H1 (cell line): ENCODE measurements at regions not wholly inside any gene's neighbourhood (a gene's known extent, or its start where the extent isn't known, plus 50 kb on each side); places are given as distances from the start of the nearest gene placed in this dataset.

Source experiments
- CTCF ChIA-PET: fragments of 300-600 bp; sonication (Branson Sonifier 250); formaldehyde crosslinking; loops from one replicate; lab custom pipeline; 2021; ENCODE audit not compliant: partially characterized antibody; lab: Charles Lee
- POLR2A ChIA-PET: fragments of 300-600 bp; sonication (Branson Sonifier 250); formaldehyde crosslinking; loops from one replicate; lab custom pipeline; 2021; ENCODE audit warnings: inconsistent platforms; ENCODE audit not compliant: partially characterized antibody; lab: Charles Lee
- DNase-seq, 2 experiments: peaks; one replicate each; pipeline versions ENCODE4 v3.0.0 to v3.0.0-alpha.2; 2010 to 2022; ENCODE audit warnings: low spot score in 2 of 2, low read depth in 1 of 2, mixed read lengths in 1 of 2
- FAIRE-seq: peaks from 2 replicates; lab custom pipeline; 2011; peaks lifted over from hg19 to GRCh38; lab: Jason Lieb, UNC
- H2AFZ ChIP-seq: 2 replicates; pipeline ENCODE4 v1.8.1; 2012; ENCODE audit warnings: low read length, inconsistent platforms
- H2AK5ac ChIP-seq: 2 replicates; pipeline ENCODE4 v1.6.1; 2013; ENCODE audit warnings: low read depth, low read length
- H2BK120ac ChIP-seq: replicated peaks from 2 replicates; pipeline ENCODE3; 2013; ENCODE audit warnings: low read depth, low read length, inconsistent platforms
- H2BK12ac ChIP-seq: 2 replicates; pipeline ENCODE4 v1.6.1; 2013; ENCODE audit warnings: low read depth, low read length
- H2BK15ac ChIP-seq: 2 replicates; pipeline ENCODE4 v1.6.1; 2013; ENCODE audit warnings: low read length
- H2BK20ac ChIP-seq: 2 replicates; pipeline ENCODE4 v1.6.1; 2013; ENCODE audit warnings: low read length
- H2BK5ac ChIP-seq: 2 replicates; pipeline ENCODE4 v1.6.1; 2013; ENCODE audit warnings: low read depth, low read length
- H3K14ac ChIP-seq: 2 replicates; pipeline ENCODE4 v1.6.1; 2013; ENCODE audit warnings: inconsistent platforms; ENCODE audit not compliant: insufficient read length
- H3K18ac ChIP-seq: 2 replicates; pipeline ENCODE4 v1.6.1; 2013; ENCODE audit warnings: low read length; ENCODE audit errors: extremely low read depth
- H3K23ac ChIP-seq: 2 replicates; pipeline ENCODE4 v1.6.1; 2013; ENCODE audit warnings: inconsistent platforms; ENCODE audit not compliant: insufficient read length
- H3K23me2 ChIP-seq: 2 replicates; pipeline ENCODE4 v1.6.1; 2013; ENCODE audit warnings: low read depth, low read length
- H3K27ac ChIP-seq: 2 replicates; pipeline ENCODE4 v1.6.1; 2011; ENCODE audit warnings: low read depth, low read length, inconsistent platforms
- H3K27me3 ChIP-seq, 4 experiments: replicated peaks in 1 of 4; 1 replicate in 1 of 4; 2 replicates in 3 of 4; pipeline versions ENCODE4 v1.6.1 to v1.8.1; 2011 to 2013; ENCODE audit warnings: low read length in 3 of 4, mild to moderate bottlenecking in 3 of 4, inconsistent platforms in 2 of 4, mixed read lengths in 2 of 4, moderate library complexity in 1 of 4; ENCODE audit not compliant: control insufficient read depth in 3 of 4, insufficient read depth in 3 of 4; ENCODE audit errors: extremely low read depth in 1 of 4
- H3K36me3 ChIP-seq, 4 experiments: 2 replicates each; pipeline versions ENCODE4 v1.6.1 to v1.8.1; 2011 to 2013; ENCODE audit warnings: mild to moderate bottlenecking in 4 of 4, low read length in 3 of 4, moderate library complexity in 2 of 4, control low read depth in 1 of 4, inconsistent platforms in 1 of 4; ENCODE audit not compliant: insufficient read depth in 4 of 4, control insufficient read depth in 2 of 4
- H3K4ac ChIP-seq: replicated peaks from 2 replicates; pipeline ENCODE3; 2013; ENCODE audit warnings: low read length, low read depth, mixed read lengths, inconsistent platforms; ENCODE audit not compliant: insufficient read length
- H3K4me1 ChIP-seq, 4 experiments: replicated peaks in 1 of 4; 1 replicate in 1 of 4; 2 replicates in 3 of 4; pipeline versions ENCODE4 v1.6.1 to v1.8.1; 2011 to 2013; ENCODE audit warnings: low read length in 3 of 4, inconsistent platforms in 2 of 4, mixed read lengths in 1 of 4; ENCODE audit not compliant: insufficient read depth in 4 of 4, control insufficient read depth in 3 of 4
- H3K4me2 ChIP-seq, 2 experiments: 2 replicates each; pipeline versions ENCODE4 v1.6.1 to v1.8.1; 2011 to 2013; ENCODE audit warnings: low read depth in 2 of 2, low read length in 2 of 2, control low read depth in 1 of 2, inconsistent platforms in 1 of 2, mild to moderate bottlenecking in 1 of 2; ENCODE audit not compliant: insufficient read depth in 1 of 2
- H3K4me3 ChIP-seq, 4 experiments: fragments of 200-600, 300-600 bp in 1 of 4; sonication (generic), shearing (Covaris generic), sonication (Bioruptor Twin) in 1 of 4; 2 replicates each; pipeline versions ENCODE4 v1.5.1 to v1.8.1; 2011 to 2016; ENCODE audit warnings: low read length in 4 of 4, low read depth in 3 of 4, control low read depth in 2 of 4, inconsistent platforms in 2 of 4, mild to moderate bottlenecking in 2 of 4, mixed read lengths in 1 of 4, moderate library complexity in 1 of 4; ENCODE audit not compliant: insufficient read depth in 2 of 4; ENCODE audit errors: extremely low read depth in 1 of 4
- H3K56ac ChIP-seq: replicated peaks from 2 replicates; pipeline ENCODE3; 2013; ENCODE audit warnings: low read depth, mild to moderate bottlenecking, mixed read lengths, low read length, inconsistent platforms; ENCODE audit not compliant: insufficient read length
- H3K79me1 ChIP-seq: 2 replicates; pipeline ENCODE4 v1.6.1; 2013; ENCODE audit warnings: low read depth, low read length, control low read depth
- H3K79me2 ChIP-seq, 2 experiments: 2 replicates each; pipeline versions ENCODE4 v1.6.1 to v1.8.1; 2012 to 2013; ENCODE audit warnings: low read length in 2 of 2, mild to moderate bottlenecking in 2 of 2, inconsistent platforms in 1 of 2; ENCODE audit not compliant: insufficient read depth in 2 of 2, control insufficient read depth in 1 of 2
- H3K9ac ChIP-seq, 4 experiments: replicated peaks in 1 of 4; 1 replicate in 1 of 4; 2 replicates in 3 of 4; pipeline versions ENCODE4 v1.6.1 to v1.8.1; 2011 to 2013; ENCODE audit warnings: low read depth in 3 of 4, low read length in 3 of 4, control low read depth in 2 of 4, mild to moderate bottlenecking in 2 of 4, moderate library complexity in 2 of 4, inconsistent platforms in 1 of 4; ENCODE audit errors: extremely low read depth in 1 of 4
- H3K9me3 ChIP-seq, 2 experiments: 2 replicates each; pipeline versions ENCODE4 v1.6.1 to v1.8.1; 2012 to 2013; ENCODE audit warnings: mild to moderate bottlenecking in 2 of 2, moderate library complexity in 2 of 2, control low read depth in 1 of 2, inconsistent platforms in 1 of 2, low read depth in 1 of 2, low read length in 1 of 2, mixed read lengths in 1 of 2; ENCODE audit not compliant: insufficient read depth in 2 of 2
- H4K20me1 ChIP-seq, 2 experiments: replicated peaks in 1 of 2; 2 replicates each; pipeline versions ENCODE3 to v1.8.1; 2011 to 2013; ENCODE audit warnings: inconsistent platforms in 2 of 2, low read length in 2 of 2, mild to moderate bottlenecking in 1 of 2; ENCODE audit not compliant: insufficient read depth in 2 of 2, control insufficient read depth in 1 of 2
- H4K5ac ChIP-seq: 2 replicates; pipeline ENCODE4 v1.6.1; 2013; ENCODE audit warnings: low read length, low read depth, mixed read lengths, inconsistent platforms; ENCODE audit not compliant: insufficient read length
- H4K8ac ChIP-seq: 2 replicates; pipeline ENCODE4 v1.8.0; 2013; ENCODE audit warnings: mild to moderate bottlenecking, moderate library complexity, low read length, inconsistent platforms; ENCODE audit not compliant: insufficient read depth; ENCODE audit errors: extremely low read depth
- H4K91ac ChIP-seq: replicated peaks from 2 replicates; pipeline ENCODE3; 2013; ENCODE audit warnings: low read length, mixed read lengths, inconsistent platforms; ENCODE audit not compliant: insufficient read length
- E2F6 ChIP-seq: IDR thresholded peaks from 2 replicates; pipeline ENCODE4 v1.6.1; 2012; ENCODE audit warnings: inconsistent platforms
- POLR2AphosphoS5 ChIP-seq: IDR thresholded peaks from 2 replicates; pipeline ENCODE4 v1.6.1; 2011; ENCODE audit warnings: low read depth, low read length
- WGBS, 2 experiments: shearing (Covaris generic) in 1 of 2; methylation state at CpG; one replicate each; pipeline versions ENCODE4 v1.1.6 to v1.1.7; 2013 to 2015; ENCODE audit warnings: low lambda C conversion rate in 2 of 2, mixed read lengths in 2 of 2, inconsistent platforms in 1 of 2, low coverage in 1 of 2, missing lambda C conversion rate in 1 of 2; ENCODE audit not compliant: insufficient replicate concordance in 2 of 2, insufficient coverage in 1 of 2, insufficient read length in 1 of 2; ENCODE audit errors: extremely low coverage in 1 of 2, missing lambda C conversion rate in 1 of 2; 5-methylcytosine and 5-hydroxymethylcytosine counted together

- Histone ChIP-seq H3K9ac (no peak overlapping the region), H3K79me2 (no peaks in the 10 kb centered on the region), H2AK5ac (no peak overlapping the region), H2BK5ac (no peak overlapping the region), H3K23me2 (no peaks in the 10 kb centered on the region), H3K27ac (no peak overlapping the region), H2BK12ac (no peak overlapping the region), H2AFZ (no peak overlapping the region), H3K4me2 (no peak overlapping the region), H3K4me3 (no peak overlapping the region), H2BK20ac (no peak overlapping the region), H2BK120ac (no peak overlapping the region), H3K9me3 (peaks cover 13 to 35% of the 10 kb centered on the region in 2 experiments; a peak in 3 of 4 replicates), H4K91ac (no peak overlapping the region), H3K4me1 (no peaks in the 10 kb centered on the region), H3K79me1 (no peaks in the 10 kb centered on the region), H3K23ac (no peak overlapping the region), H2BK15ac (no peak overlapping the region), H3K36me3 (no peaks in the 10 kb centered on the region), H3K56ac (no peak overlapping the region), H4K8ac (no peak overlapping the region), H3K4ac (no peak overlapping the region), H3K18ac (no peak overlapping the region), H4K20me1 (no peaks in the 10 kb centered on the region), H3K27me3 (no peaks in the 10 kb centered on the region), H3K14ac (no peak overlapping the region), H4K5ac (no peak overlapping the region)
- ChIA-PET POLR2A (no interaction called here), CTCF (no interaction called here)
- DNase-seq (no peak), FAIRE-seq (no peak)
- 84% methylated on average over 2 of the region's 2 CpGs; no CpG with 5 or more reads in 1 of the 2 experiments for WGBS, 2 experiments
- TF ChIP-seq POLR2AphosphoS5: no peak
- no peak for TF ChIP-seq E2F6
These were observed 96.5 kb upstream of the TCEAL2 start for GRCh38 chrX:102029026-102029425.
